Chondrocyte (in vitro differentiated cells): ENCODE measurements at regions not wholly inside any gene's neighbourhood (a gene's known extent, or its start where the extent isn't known, plus 50 kb on each side); places are given as distances from the start of the nearest gene placed in this dataset.
"Not testable (repeated sequence)": the region's sequence is repeated elsewhere in the genome, so short reads cannot be mapped to it uniquely, and the experiment has no call there.

Experiments used
- DNase-seq: peaks from one replicate; pipeline ENCODE4 v3.0.0; 2021; ENCODE audit warnings: mixed read lengths, low spot score
- H3K27ac Mint-ChIP-seq: one replicate; pipeline ENCODE4 v1.8.0; 2021; ENCODE audit warnings: mild to moderate bottlenecking, moderate library complexity, mixed read lengths; ENCODE audit not compliant: unreplicated experiment
- H3K27me3 Mint-ChIP-seq: 2 replicates; pipeline ENCODE4 v1.8.0; 2021; ENCODE audit warnings: low read depth, mixed read lengths
- H3K36me3 Mint-ChIP-seq: 2 replicates; pipeline ENCODE4 v1.8.0; 2021; ENCODE audit warnings: low read depth, mixed read lengths
- H3K4me1 Mint-ChIP-seq: 2 replicates; pipeline ENCODE4 v1.8.0; 2021; ENCODE audit warnings: low read depth, mild to moderate bottlenecking, mixed read lengths
- H3K4me3 Mint-ChIP-seq: one replicate; pipeline ENCODE4 v1.8.0; 2021; ENCODE audit warnings: mild to moderate bottlenecking, moderate library complexity, mixed read lengths; ENCODE audit not compliant: unreplicated experiment
- H3K9me3 Mint-ChIP-seq: 2 replicates; pipeline ENCODE4 v1.8.0; 2021; ENCODE audit warnings: low read depth, mixed read lengths
- TF ChIP-seq, protein P1 (sequence below): fragments of 200-600 bp; sonication (generic); IDR thresholded peaks from 2 replicates; pipeline ENCODE4 v1.5.0; 2021; ENCODE audit warnings: antibody characterized with exemption, mild to moderate bottlenecking, moderate library complexity

- no peak for DNase-seq
- Mint-ChIP-seq H3K36me3 (peaks cover 1% of the 10 kb centered on the region), H3K9me3 (peaks cover 2% of the 10 kb centered on the region), H3K27ac (no peak overlapping the region), H3K4me3 (no peak overlapping the region), H3K4me1 (peaks cover 17% of the 10 kb centered on the region), H3K27me3 (no peaks in the 10 kb centered on the region)
- TF ChIP-seq, protein P1, sequence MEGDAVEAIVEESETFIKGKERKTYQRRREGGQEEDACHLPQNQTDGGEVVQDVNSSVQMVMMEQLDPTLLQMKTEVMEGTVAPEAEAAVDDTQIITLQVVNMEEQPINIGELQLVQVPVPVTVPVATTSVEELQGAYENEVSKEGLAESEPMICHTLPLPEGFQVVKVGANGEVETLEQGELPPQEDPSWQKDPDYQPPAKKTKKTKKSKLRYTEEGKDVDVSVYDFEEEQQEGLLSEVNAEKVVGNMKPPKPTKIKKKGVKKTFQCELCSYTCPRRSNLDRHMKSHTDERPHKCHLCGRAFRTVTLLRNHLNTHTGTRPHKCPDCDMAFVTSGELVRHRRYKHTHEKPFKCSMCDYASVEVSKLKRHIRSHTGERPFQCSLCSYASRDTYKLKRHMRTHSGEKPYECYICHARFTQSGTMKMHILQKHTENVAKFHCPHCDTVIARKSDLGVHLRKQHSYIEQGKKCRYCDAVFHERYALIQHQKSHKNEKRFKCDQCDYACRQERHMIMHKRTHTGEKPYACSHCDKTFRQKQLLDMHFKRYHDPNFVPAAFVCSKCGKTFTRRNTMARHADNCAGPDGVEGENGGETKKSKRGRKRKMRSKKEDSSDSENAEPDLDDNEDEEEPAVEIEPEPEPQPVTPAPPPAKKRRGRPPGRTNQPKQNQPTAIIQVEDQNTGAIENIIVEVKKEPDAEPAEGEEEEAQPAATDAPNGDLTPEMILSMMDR: no peak
Measured at GRCh38 chr5:17748201-17748600, 113.9 kb downstream of the TAF11L14 start.

GRCh38 chr5:17748941-17749340 lies 114.7 kb downstream of the TAF11L14 start:
- H3K36me3 Mint-ChIP-seq: peaks cover 3% of the 10 kb centered on the region
- peaks cover 7% of the 10 kb centered on the region for H3K9me3 Mint-ChIP-seq
- TF ChIP-seq, protein P1: no peak
- no peaks in the 10 kb centered on the region for H3K27me3 Mint-ChIP-seq
- no peak for DNase-seq
- H3K27ac Mint-ChIP-seq: no peak overlapping the region
- H3K4me1 Mint-ChIP-seq: peaks cover 9% of the 10 kb centered on the region
- H3K4me3 Mint-ChIP-seq: no peak overlapping the region

- not testable (repeated sequence) for H3K4me3 Mint-ChIP-seq, H3K27me3 Mint-ChIP-seq, H3K36me3 Mint-ChIP-seq, H3K4me1 Mint-ChIP-seq, H3K27ac Mint-ChIP-seq, DNase-seq
- H3K9me3 Mint-ChIP-seq: peaks cover 11% of the 10 kb centered on the region
Measured at GRCh38 chr5:17755406-17755805, 121.1 kb downstream of the TAF11L14 start.

GRCh38 chr5:17761326-17761725 lies 127.1 kb downstream of the TAF11L14 start:
- H3K4me1 Mint-ChIP-seq: peaks cover 9% of the 10 kb centered on the region
- H3K36me3 Mint-ChIP-seq: no peaks in the 10 kb centered on the region
- DNase-seq: no peak
- TF ChIP-seq, protein P1: no peak
- no peaks in the 10 kb centered on the region for H3K9me3 Mint-ChIP-seq
- H3K27ac Mint-ChIP-seq: no peak overlapping the region
- H3K27me3 Mint-ChIP-seq: no peaks in the 10 kb centered on the region
- H3K4me3 Mint-ChIP-seq: no peak overlapping the region

DNA sequence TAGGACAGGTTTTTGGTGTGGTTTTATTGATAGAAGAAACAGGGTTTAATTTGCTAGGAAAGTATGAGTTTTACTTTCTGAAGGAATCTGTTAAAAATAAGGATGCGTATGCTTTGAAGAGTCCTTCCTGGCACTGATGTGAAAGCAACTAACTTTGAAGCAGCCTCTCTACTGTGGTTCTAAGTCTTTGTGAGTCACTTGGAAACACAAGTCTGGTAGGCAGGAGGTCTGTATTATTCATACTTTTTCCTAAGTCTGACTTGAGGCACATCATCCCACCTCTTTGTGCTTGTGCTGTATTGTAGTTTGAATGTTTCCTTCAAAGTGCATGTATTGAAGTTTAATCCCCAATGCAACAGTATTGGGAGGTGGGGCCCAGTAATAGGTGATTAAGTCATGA lies 129.0 kb downstream of the TAF11L14 start:
- no peak overlapping the region for H3K27ac Mint-ChIP-seq
- no peak for DNase-seq

GRCh38 chr5:17766031-17766430 lies 131.8 kb downstream of the TAF11L14 start:
- Mint-ChIP-seq H3K27ac (no peak overlapping the region), H3K4me3 (no peak overlapping the region), H3K4me1 (peaks cover 14% of the 10 kb centered on the region), H3K27me3 (no peaks in the 10 kb centered on the region), H3K36me3 (no peaks in the 10 kb centered on the region), H3K9me3 (peaks cover 2% of the 10 kb centered on the region)
- TF ChIP-seq, protein P1: no peak
- no peak for DNase-seq

More for the DNA sequence above, 129.0 kb downstream of the TAF11L14 start:
- Mint-ChIP-seq H3K4me3 (no peak overlapping the region), H3K36me3 (no peaks in the 10 kb centered on the region), H3K4me1 (peaks cover 9% of the 10 kb centered on the region), H3K27me3 (no peaks in the 10 kb centered on the region), H3K9me3 (peaks cover 2% of the 10 kb centered on the region)
- TF ChIP-seq, protein P1: no peak
